ENCODE measurements at regions not wholly inside any gene's neighbourhood (a gene's known extent, or its start where the extent isn't known, plus 50 kb on each side); places are given as distances from the start of the nearest gene placed in this dataset.
"Not testable (repeated sequence)": the region's sequence is repeated elsewhere in the genome, so short reads cannot be mapped to it uniquely, and the experiment has no call there.

GRCh38 chr6:103675807-103676406 is 1183.8 kb downstream of the HACE1 start:
- no peak for DNase-seq

GRCh38 chr6:103674790-103675189 is 1184.9 kb downstream of the HACE1 start:
- DNase-seq: no peak

- DNase-seq: no peak
Measured at GRCh38 chr6:103672169-103672568, 1187.5 kb downstream of the HACE1 start.

- no peak for DNase-seq
Measured at GRCh38 chr6:103629613-103630012, 1230.1 kb downstream of the HACE1 start.

DNA sequence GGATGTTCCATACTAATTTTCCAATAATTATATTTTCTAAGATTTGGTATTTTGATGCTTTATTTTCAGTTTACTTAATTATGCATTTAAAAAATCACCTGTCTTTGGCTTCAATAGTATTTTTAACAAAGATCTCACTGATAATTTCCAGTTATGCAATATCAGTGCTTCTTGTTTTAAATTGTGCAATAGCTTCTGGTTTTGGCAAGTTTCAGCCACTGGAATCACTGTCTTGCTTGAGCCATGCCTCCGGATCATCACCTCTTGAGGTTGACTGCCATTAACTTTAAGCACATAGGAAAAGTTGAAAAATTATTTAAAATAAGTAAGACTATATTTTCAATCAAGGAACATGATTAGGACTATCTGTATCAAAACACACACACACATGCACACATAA is 1242.1 kb downstream of the HACE1 start:
- no peak for DNase-seq

GRCh38 chr6:103587722-103588121 is 1272.0 kb downstream of the HACE1 start:
- no peak for DNase-seq

DNA sequence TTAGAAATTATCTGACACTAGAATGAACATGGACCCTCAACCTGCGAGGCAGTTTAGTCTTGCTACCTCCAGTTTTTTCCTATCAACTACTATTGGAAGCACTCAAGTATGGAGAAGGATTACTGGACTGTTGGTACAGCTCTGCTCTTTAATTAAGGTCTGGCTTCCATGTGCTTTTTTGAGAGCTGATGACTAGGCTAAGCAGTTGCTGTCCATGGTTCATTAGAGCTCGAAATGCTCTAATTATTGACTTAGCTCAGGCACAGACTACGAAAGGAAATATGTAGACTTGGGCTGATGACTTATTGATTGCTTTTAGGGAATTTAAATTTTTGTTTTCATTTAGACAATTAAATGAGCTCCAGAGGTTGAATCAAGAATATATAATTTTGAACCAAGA is 1281.6 kb downstream of the HACE1 start:
- DNase-seq: no peak

GRCh38 chr6:103570431-103570830 is 1289.3 kb downstream of the HACE1 start:
- DNase-seq: no peak

DNA sequence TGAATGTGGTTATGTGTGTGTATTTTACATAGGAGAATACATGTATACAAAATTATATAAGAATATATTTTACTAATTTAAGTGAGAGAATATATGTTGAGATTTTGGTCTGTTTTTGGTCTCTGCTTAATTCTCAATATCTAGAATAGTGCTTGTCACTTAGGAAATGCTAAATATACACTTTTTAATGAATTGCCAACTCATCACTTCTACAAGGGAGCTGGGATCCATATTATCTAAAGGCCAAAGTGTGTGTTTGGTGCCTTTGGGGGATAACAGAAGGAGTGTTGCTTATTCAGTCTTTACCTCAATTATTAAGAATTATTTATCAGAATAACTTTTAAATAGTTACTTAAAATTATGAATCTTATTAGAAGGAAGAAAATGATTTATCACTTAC is 1304.8 kb downstream of the HACE1 start:
- DNase-seq: no peak

DNA sequence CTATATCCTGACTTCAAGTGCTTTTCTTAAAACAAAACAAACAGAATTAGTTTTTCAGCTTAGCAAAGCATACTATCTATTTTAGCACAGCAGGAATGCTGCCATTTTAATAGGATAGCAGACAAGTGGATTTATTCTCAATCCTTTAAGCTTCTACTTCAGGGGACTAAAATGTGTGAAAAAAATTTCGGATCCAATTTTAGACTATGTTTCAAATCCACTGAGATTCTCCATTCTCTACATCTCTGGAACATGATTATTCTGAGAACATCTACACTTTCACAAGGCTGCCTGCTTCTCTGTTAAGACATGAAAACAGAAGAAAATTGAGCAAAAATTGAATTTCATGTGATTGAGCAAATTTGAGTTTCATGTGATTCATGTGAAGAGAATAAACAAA is 1321.3 kb downstream of the HACE1 start:
- no peak for DNase-seq

DNA sequence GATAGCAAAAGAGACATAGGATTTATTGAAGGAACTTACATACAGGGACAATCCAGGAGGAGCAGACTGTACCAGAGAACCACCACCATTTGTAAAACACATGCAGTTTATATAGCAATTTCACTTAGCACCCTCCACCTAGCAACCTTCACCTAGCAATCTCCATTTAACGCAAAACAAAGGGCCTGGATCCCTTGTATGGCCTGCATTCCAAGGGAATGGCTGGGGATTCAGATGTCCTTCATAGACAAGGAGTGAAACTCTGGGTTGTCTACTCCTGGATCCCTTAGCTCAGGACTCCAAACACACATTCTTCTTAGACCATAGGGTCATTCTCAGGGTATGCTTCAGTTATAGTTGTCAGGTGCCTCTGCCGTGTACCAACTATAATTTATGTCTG is 1324.9 kb downstream of the HACE1 start:
- no peak for DNase-seq

GRCh38 chr6:103534095-103534494 is 1325.6 kb downstream of the HACE1 start:
- DNase-seq: no peak

GRCh38 chr6:103522045-103522444 is 1337.7 kb downstream of the HACE1 start:
- DNase-seq: no peak

DNA sequence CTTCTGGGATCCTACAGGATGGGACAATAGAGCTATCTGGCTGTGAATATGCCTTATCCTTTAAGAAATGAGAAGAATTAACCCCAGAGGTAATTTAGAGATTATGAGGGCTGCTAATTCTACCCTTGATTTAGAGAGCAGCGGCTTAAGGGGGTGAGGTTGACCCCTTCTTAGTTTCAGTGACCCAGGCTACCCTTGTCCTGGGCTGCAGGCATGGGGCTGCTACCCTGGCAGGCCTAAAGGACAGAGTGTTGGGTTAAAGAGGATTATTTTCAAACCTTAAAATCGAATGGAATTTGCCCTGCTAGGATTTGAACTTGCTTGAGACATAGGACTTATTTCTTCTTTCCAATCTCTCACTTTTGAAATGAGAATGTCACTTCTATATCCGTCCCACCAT is 1343.4 kb downstream of the HACE1 start:
- no peak for DNase-seq

GRCh38 chr6:103507052-103507451 is 1352.7 kb downstream of the HACE1 start:
- no peak for DNase-seq

- no peak for DNase-seq
Measured at GRCh38 chr6:103505155-103505518, 1354.6 kb downstream of the HACE1 start.

DNA sequence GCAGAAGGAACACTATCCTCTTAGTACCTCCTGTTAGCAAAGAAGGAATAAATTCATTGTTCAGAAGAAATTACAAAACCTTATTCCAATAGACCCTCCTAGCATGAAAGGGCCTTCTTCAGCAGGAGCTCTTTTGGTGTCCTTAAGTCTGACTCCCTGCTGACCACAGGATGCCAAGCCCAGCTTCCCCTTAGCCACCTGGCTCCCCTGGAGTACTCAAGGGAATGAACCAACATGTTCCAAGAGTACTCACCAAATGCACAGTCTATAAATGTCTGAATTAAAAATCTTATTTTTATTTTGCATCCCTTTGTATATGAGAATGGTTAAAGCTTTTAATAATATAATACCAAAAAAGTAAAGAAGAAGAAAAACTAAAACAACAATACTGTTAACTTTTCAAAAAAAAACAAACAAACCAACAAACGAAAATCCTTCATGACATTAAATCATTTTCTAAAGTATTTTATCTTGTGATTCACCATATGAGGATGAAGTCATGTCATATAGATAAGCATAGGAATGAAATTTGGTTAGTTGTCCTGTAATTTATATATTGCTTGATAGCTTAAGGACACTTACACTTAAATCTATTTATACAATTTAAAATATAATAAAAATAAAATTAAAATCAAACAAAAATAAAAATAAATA is 1355.1 kb downstream of the HACE1 start:
- no peak for DNase-seq

DNA sequence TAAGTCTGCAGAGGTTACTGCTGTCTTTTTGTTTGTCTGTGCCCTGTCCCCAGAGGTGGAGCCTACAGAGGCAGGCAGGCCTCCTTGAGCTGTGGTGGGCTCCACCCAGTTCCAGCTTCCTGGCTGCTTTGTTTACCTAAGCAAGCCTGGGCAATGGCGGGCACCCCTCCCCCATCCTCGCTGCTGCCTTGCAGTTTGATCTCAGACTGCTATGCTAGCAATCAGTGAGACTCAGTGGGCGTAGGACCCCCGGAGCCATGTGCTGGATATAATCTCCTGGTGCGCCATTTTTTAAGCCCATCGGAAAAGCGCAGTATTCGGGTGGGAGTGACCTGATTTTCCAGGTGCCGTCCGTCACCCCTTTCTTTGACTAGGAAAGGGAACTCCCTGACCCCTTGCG is 1363.1 kb downstream of the HACE1 start:
- not testable (repeated sequence) for DNase-seq

DNA sequence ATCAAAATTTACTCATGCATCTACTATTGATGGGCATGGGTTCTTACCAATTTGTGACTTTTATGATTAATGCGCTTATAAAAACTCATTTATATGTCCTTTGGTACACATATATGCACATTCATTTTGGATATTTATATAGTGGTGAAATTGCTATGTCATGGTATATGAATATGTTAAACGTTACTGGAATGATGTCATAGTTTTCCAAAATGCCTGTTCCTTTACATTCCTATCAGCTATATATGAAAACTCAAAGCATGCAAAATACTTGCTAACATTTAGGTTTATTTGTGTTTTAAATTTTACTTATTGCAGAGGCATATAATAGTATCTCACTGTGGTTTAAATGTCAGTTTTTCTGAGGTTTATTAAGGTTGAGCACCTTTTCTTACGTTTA is 1403.1 kb downstream of the HACE1 start:
- no peak for DNase-seq

GRCh38 chr6:103455275-103455674 is 1404.4 kb downstream of the HACE1 start:
- no peak for DNase-seq

GRCh38 chr6:103409475-103409874 is 1450.2 kb downstream of the HACE1 start:
- DNase-seq: no peak

DNA sequence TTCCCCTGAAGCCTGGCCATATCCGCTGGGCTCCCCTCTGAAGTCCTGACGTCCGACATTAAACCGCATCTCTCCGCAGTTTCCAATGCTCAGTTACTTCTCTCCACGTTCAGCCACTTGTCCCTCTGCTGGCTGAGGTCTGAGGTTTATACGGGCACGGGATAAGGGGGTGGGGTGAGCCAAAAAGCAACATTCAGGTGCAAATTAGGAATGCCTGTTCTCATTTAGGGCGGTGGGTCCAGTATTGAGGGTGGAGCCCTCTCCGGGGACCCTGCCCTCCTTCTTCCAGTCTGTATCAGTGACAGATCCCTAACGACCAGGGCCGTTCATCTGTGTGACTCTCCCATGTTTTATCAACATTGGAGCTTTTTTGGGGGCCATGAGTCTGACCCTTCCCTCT is 1454.4 kb downstream of the HACE1 start:
- no peak for DNase-seq

DNA sequence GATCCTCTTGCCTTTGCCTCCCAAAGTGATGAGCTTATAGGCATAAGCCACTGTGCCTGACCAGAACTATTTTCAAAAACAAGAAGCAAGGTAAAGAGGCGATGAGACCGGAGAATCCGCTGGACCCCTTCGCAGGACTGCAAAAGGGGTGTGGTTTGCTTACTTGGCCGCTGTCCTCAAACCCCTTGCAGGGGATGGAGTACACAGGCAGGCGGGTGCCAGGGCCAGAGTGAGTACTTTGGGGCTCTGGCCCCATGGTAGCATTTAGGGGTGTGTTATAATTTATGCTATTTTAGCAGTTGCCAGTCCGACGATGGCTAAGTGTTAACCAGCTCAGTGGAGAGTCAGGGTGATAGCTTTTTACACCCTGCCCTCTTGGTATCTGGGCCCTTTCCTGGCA is 1454.9 kb downstream of the HACE1 start:
- no peak for DNase-seq

- DNase-seq: no peak
Measured at GRCh38 chr6:103396768-103397167, 1463.0 kb downstream of the HACE1 start.
